Vagina (tissue), 2 donors: ENCODE measurements at regions not wholly inside any gene's neighbourhood (a gene's known extent, or its start where the extent isn't known, plus 50 kb on each side); places are given as distances from the start of the nearest gene placed in this dataset.

Experiments
- CTCF ChIP-seq, 3 experiments: fragments of 450-650 bp in 2 of 3; fragments of 200-600 bp in 1 of 3; sonication (generic) in 1 of 3; IDR thresholded peaks; one replicate each; pipeline ENCODE4 v1.5.1; 2017 to 2019; ENCODE audit warnings: antibody characterized with exemption in 3 of 3, mild to moderate bottlenecking in 2 of 3, moderate library complexity in 2 of 3
- POLR2A ChIP-seq, 2 donors: fragments of 450-650 bp; IDR thresholded peaks; one replicate each; pipeline ENCODE4 v1.6.1; 2017; ENCODE audit warnings: antibody characterized with exemption in 2 of 2, mild to moderate bottlenecking in 2 of 2, moderate library complexity in 2 of 2

DNA sequence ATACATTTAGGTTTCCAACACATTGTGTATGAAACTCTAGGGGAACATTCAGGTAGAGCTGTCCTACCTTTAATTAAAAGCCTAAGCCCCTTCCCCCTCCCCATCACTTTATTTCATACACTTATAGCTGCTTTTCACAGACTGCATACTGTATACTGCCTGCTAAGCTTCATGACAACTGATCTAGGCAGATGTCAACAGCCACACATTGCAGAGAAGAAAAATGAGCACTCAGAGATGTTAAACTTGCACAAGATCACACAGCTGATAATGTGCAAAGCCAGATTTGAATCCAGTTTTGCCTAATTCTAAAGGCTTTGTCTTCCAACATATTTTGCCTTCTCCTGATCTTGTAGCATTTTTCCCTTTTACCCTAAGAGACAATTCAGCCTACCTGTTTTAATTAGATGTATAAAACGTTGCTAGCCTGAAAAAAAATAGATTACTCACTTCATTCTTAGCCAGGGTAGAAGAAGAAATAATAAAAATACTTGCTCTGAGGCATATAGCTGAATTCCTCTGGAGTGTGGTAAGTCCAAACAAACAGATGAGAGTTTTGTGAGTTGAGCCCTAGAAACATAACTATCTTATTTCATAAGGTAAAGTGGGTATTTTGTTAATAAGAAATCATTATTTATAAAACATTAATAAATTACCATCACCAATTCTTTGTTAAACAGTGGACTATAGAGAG is 56.9 kb upstream of the CAST start:
- TF ChIP-seq CTCF (IDR thresholded peaks at IDR 0.05), result no peak
- no peak for TF ChIP-seq POLR2A (IDR thresholded peaks at IDR 0.05)
